Renal pelvis (tissue), 1 donor: ENCODE measurements at regions not wholly inside any gene's neighbourhood (a gene's known extent, or its start where the extent isn't known, plus 50 kb on each side); places are given as distances from the start of the nearest gene placed in this dataset.
"Not testable (repeated sequence)": the region's sequence is repeated elsewhere in the genome, so short reads cannot be mapped to it uniquely, and the experiment has no call there.

Experiments used
- DNase-seq: peaks from one replicate; pipeline ENCODE4 v3.0.0-alpha.2; 2013

DNA sequence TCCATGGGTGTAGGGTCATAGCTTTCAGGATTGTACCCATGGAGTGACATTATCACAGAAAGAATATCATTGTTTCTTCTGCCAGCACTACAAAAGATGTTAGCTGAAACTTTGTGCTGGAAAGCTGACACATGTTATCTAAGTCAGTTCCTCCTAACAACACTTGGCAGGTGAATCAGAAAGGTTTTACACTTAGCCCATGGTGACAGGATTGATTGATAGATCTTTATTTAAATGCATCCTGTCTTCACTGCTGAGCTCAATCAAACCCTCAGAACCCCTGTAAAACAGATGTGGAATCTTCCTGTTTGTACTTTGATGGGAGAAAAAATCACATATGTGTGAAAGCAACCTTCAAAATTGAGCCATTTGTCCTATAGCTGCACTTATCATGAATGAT is 811.5 kb upstream of the ANO3 start:
- DNase-seq, result no peak

DNA sequence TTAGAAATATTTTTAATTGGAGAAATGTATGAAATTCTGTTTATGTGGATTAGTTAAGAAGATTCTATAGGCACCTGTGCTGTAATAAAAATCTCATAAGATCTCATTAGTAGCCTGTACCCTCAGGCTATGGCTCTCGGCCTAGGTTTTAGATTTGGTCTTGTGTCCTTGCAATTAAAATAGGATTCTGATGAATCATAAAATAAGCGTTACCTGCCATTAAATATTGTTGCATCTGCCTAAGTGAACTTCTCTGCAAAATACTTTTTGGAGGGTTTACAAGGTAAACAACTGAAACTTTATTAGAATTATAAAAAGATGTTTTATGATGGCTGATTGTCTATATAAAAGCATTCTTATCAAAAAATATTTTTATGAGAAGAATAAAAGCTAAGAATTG is 804.1 kb upstream of the ANO3 start:
- no peak for DNase-seq

DNA sequence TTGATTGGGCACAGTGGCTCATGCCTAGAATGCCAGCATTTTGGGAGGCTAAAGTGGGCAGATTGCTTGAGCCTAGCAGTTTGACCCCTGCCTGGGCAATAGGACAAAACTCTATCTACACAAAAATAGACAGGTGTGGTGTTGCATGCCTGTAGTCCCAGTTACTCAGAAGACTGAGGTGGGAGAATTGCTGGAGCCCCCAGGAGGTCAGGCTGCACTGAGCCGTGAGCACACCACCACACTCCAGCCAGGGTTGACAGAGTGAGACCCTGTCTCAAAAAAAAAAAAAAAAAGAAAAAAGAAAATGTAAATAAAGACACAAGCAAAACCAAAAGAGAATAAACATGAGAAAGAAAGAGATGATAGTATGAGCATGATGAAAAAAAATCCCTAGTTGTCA is 802.4 kb upstream of the ANO3 start:
- DNase-seq, result no peak

DNA sequence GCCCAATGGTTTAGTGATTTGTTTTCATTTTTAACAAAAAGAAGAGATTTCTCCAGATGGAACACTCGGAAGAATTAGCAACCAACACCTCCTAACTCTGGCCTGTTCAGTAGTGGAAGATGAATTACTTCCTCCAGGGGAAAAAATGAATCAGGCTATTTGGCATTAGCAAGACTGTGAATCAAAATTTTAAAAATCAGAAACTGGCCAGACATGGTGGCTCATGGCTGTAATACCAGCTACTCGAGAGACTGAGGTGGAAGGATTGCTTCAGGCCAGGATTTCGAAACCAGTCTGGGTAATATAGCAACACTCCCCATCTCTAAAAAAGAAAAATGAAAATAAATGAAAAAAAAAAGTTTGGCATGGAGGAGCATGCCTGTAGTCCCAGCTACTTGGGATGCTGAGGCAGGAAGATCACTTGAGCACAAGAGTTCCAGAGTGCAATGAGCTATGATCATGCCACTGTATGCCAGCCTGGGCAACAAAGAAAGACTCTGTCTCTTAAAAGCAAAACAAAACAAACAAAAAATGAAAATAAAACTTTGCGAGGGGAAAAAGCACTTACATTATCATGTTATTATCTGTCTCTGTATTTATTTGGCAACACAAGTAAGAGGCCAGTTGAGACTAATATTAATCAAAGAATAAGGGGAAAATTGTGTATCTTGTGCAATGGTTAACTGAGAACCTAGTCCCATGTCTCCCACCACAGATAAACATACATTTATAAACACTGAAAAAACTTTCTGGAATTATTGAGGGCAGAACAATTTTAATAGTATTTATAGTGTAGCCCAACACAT is 796.3 kb upstream of the ANO3 start:
- DNase-seq, result no peak

DNA sequence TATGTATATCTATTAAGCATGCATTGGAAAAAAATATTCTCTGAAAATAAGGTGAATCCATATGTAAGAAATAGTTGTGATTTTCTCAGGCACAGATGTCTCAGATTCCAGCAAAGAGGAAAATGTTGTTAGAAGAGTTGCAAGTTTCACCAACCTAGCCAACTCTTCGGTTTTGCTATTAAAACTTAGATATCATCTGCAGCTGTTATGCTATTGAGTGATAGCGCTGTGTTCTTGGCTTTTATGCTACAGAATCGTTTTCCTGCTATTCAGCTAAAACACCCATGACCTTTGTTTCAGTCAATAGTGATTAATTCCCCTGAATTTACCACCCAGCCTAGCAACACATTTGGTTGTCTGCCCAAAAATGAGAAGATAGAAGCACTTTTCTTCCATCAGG is 795.6 kb upstream of the ANO3 start:
- DNase-seq, result no peak

DNA sequence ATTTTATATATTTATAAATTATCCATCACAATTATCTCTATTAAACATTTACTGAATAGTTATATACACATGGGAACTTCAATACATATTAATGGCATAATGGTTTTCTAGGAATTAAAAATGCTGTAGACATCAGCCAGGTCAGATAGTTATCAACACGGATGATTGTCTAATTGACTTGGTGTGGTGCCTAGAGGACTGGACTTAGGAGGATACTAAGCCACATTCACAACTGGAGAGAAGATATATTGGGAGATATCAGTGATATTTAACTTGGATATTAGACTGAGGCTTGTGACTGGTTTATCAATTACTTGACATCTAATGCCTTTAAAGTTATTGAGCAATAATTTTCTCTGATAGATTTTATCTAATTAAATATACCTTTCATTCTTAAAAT is 794.5 kb upstream of the ANO3 start:
- DNase-seq, result no peak

DNA sequence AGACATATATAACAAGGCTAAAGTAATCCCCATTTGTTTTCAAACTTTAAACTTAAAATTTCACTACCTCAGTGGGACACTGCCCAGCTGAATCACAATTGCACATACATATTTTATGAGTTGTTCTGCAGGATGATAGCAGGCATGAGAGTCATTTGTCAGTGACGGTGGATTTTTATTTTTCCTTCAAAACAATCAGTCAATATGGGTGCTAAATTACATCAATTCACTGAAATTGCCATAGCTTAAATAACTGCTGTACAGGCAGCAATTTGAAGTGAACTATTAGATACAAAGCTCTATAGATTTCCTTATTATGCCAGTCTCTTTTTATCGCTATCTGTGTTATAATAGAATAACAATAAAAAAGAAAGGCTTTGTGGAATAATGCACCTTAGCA is 784.6 kb upstream of the ANO3 start:
- no peak for DNase-seq

DNA sequence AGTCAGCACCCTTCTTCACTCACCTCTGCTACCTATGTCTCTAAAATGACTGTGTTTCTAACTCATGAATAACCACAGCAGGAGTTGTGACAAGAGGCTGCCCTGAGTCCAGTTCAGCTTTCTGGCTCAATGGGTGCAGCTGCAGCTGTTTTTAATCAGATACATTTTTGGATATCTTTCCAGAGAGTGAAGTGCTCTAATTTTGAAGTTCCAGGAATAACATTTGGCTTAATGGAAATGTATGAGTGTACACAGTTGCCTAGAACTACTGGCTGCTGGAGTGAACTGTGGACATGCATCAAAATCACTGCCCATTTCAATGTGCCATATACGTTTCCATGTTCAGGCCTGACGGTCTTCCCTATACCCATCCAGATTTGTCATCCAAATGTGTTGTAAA is 769.5 kb upstream of the ANO3 start:
- no peak for DNase-seq

DNA sequence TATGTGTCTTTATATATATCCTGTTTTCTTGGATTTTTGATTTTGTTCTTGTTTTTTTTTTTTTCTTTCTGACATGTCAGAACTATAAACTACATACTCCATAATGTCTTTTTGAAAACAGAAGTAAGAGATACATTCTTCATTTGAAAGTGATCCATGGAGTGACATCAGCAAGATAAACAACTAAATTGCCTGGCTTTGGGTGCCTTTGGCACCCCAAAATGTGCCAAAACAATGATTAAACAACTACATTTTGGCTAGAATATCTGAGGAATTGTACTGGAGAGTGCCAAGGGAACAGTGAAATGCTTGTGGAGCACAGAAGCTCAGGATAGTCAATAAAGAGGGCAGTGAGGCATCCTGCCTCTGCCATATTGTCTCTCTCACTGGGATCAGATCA is 766.1 kb upstream of the ANO3 start:
- no peak for DNase-seq

DNA sequence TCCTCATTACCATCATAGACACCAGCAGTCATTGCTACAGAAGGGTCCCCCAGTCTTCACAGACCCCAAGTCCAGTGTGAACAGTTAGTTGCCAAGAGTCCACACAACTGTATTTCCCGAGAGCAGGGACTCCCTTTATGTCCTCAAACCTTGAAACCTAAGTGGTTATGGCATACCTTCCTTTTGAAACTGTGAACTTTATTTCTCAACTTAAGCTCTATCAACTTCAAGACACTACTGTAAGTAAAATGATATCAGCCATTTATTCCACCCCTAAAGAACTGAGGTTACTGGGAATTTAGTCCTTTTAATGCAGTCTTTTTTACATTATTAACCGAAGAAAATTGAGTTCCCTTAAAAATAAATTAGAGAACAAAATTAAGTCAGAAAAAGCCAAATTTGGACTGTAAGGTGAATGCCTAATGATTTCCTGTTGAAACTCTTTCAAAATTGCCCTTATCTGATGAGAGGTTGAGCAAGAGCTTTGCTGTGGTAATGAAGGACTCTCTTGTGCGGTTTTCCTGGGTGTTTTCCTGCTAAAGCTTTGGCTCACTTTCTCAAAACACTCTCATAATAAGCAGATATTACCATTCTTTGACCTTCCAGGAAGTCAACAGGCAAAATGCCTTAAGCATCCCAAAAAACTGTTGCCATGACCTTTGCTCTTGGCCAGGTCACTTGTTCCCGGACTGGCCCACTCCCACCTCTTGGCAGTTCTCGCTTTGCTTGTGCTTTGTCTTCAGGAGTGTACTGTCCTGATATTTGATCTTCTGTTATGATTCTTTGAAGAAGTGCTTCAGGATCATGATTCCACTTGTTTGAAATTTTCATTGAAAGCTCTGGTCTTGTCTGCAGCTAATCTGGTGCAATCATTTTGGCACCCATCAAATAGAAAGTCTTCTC is 765.4 kb upstream of the ANO3 start:
- no peak for DNase-seq

DNA sequence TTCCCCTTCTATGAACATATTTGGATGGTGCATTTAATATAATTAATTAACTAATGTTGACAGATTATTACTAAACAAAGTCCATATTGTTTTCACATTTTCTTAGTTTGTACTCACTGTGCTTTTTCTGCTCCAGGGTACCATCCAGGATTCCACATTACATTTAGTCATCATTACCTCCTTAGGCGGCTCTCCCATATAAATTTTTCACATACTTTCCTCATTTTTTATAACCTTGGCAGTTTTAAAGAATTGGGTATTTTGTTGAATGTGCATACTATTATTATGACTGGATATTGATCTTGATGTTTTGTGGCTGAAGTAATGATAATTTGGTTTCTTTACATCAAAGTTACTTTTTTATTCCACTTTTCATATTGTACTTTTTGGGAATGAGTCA is 755.6 kb upstream of the ANO3 start:
- no peak for DNase-seq

DNA sequence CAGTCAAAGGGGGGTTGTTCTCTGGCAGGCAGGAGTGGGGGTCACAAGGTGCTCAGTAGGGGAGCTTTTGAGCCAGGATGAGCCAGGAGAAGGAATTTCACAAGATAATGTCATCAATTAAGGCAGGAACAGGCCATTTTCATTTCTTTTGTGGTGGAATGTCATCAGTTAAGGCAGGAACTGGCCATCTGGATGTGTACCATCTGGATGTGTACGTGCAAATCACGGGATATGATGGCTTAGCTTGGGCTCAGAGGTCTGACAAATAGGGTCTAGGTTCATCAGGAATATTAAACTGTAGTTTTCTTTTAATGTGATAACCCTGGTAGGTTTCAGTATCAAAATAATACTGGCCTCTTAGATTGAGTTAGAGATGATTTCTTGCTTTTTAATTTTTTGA is 752.4 kb upstream of the ANO3 start:
- DNase-seq, result not testable (repeated sequence)

DNA sequence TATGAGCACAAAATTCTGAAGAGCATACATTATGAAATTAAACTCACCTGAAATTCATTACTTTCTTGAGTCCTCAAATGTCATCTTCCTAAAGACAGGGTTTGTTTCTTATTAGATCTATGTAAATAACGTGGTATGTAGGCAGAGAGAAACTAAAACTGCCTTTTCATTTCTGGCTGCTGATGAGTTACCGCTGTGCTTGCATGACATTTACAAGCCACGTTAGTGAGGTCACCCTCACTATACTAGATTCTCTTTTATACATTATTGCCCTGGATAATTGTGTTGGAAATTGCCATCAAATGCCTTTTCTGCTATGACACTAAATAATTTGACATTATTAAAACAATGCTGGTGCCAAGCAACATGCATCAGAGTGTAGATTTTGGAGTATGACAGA is 748.3 kb upstream of the ANO3 start:
- no peak for DNase-seq

DNA sequence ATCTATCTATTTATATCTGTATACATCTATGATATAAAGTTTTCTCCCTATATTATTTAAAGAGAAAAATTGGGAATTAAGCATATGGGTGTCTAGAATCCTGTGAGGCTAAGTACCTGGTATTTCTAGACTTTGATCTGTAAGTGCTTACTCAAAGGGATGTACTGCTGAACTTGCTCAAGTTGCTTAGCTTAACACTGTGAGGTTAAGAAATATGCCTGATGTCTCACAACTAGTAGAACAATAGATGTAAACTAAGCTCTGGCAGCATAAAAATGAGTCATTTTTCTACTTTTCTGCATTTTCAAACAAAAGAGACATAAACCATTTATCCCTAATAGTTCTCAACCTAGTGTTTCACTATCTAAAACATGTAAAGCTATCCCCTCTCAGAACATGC is 744.4 kb upstream of the ANO3 start:
- no peak for DNase-seq

DNA sequence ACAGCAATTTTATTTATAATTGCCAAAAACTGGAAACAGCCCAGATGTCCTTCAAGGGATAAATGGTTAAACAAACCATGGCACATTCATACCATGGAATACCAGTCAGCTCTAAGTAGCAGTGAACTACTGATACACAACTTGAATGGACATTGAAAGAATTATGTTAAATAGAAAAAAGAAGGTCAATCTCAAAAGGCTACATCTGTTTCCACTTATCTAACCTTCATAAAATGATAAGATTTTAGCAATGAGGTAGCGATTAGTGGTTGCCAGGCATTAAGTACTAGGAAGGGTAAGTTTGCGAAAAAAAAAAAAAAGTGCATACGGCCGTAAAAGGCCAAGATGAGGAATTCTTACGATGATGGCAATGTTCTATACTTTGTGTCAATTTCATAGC is 738.7 kb upstream of the ANO3 start:
- DNase-seq, result no peak

DNA sequence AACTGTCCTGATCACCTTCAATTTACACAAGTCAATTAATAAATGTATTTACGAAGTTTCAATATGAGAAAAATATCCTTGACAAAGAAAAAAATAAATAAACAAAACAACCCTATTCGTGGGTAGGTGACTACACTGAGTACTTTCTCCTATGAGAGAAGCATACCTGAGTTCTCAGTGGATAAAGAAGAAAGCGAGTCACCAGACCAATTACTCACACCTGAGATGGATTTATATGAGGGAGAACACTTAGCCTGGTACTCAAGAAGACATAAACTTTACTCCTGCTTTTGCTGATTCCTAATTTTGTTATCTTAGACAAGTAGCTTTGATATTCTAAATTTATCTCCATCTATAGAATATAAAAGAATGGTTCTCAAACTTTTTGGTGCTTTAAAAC is 735.2 kb upstream of the ANO3 start:
- no peak for DNase-seq

DNA sequence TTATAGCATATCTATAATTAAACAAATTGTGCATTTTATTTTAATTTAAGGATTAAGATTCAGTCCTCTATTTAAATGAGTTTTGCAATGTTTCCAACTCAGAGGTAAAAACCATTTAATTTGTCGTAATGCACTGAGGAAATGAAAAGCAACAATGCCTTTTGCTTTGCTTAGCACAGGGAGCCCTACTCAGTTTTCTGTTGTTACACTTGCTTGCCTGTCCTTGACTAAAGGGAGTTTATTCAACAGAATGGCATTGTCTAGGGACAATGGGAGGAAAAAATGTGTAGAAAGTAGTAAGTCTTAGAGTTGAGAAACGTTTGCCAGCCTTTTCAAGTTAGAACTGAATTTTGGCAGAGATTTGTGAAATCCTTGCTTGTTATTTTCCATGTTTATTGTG is 734.2 kb upstream of the ANO3 start:
- no peak for DNase-seq

DNA sequence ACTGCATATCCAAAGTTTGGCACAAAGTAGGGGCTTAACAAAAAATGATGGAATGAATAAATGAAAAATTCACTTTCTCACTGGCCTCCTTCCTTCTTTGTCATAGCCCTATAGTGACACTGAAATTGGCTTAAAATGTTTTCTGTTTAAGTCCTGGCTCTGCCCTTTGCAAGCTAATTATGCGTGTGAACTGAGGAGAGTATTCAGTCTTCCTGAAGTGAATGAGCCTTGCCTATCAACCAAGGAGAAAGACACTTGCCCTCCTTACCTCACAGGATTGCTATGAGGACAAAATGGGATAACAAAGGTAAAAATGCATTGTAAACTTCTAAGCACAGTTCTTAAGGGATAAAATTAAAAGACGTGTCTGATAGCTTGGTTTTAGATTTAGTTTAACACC is 729.8 kb upstream of the ANO3 start:
- DNase-seq, result no peak

DNA sequence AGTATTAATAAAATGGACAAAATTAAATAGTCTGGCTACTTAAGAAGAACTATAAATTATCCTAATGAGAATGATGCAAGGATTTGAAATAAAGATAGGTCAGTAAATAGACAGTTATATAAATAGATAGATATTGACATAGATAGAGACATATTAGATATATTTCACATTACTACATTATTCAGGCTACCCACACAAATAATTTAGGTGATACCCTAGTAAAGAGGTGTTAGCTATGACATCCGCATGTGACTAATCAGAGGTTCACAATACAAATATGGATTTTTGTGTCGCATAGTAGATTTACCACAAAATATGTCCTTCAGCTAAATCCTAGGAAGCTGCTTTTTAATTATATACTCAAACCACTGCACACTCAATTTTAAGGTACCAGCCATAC is 729.0 kb upstream of the ANO3 start:
- DNase-seq, result no peak

DNA sequence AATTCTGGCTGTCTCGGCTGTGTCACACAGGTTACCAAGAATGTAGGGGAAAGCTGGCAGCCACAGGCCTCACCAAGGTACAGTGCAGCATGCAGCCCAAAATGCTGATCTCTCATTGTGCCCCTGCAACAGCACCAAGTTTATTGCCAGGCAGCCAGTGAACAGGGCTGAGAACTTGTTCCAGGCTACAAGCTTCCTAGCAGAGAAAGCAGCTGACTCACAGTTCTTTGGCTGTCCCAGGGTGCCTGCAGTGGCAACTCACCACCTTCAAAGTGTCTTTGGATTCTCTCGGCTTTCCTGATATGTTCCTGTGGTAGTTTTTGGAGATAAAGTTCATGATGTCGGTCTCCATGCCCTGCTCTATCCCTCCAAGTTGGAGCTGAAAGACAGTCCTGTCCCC is 719.1 kb upstream of the ANO3 start:
- no peak for DNase-seq

DNA sequence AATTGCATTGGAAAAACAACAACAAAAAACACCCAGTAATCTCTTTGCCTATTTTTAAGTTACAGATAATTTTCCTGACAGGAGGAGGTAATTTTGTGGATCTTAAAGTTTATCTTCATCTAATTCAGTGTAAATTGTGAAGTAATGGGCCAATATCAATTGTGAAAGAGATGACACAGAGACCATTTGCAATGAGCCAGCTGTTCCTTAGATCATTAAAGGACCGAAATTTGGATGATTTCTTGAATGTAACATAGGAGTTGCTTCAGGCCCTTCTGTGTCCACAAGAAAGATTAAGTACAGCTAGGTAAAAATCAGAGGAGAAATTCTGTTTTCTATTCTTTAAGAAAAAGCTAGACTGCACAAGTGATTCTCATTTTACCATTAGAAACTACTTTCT is 718.5 kb upstream of the ANO3 start:
- no peak for DNase-seq

DNA sequence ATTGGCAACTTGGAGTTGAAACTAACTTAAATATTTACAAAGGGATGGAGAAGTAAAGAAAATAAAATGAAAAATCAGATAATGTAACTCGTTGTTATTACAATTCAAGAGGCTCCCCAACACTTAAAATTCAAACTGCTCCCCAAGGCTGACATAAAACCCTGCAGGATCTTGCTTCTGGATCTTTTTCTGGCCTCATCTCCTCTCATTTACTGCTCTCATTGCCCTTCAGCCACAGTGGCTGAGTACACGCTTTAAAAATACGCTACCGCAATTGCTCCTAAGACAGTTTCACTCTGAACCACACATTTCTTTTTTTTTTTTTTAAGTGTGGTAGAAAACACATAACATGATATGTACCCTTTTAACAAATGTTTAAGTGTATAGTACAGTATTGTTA is 718.1 kb upstream of the ANO3 start:
- DNase-seq, result no peak

DNA sequence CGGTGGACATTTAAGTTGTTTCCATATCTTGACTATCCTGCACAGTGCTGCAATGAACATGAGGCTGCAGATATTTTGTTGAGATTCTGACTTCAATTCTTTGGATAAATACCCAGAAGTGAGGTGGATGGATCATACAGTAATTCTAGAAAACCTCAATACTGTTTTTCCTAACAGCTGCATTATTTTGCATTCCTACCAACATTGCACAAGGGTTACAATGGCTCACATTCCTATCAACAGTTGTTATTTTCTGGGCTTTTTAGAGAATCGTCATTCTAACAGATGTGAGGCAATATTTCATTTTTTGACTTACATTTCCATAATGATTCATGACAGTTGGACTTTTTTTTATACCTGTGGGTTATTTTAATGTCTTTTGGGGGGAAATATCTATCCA is 716.9 kb upstream of the ANO3 start:
- no peak for DNase-seq

DNA sequence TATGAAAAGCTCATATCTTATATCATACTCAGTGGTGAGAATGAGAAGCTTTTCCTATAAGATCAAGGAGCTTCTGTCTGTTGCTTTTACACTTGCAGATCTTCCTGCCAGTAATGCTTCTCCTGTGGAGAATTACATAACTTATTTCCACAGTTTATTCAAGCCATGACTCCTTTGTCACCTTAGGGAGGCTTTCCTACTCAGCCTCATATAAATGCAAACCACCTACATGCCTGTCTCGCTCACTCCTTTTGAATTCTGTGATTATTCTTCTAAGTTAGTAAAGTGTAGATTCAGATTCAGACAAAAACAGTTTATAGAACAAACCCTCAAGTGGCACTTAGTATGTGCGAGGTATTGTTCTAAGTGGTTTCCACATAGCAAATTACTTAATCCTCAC is 716.1 kb upstream of the ANO3 start:
- no peak for DNase-seq
